Lower lobe of right lung (tissue), 2 donors: ENCODE measurements at regions not wholly inside any gene's neighbourhood (a gene's known extent, or its start where the extent isn't known, plus 50 kb on each side); places are given as distances from the start of the nearest gene placed in this dataset.

ENCODE experiments used
- ATAC-seq, 2 donors: fragments of 200-7000 bp; cut with Tn5 transposase; one replicate each; pipeline ENCODE4 v1.9.1; 2020 to 2022; ENCODE audit warnings: mild to moderate bottlenecking in 2 of 2, moderate library complexity in 2 of 2
- DNase-seq: peaks from one replicate; pipeline ENCODE4 v3.0.0-alpha.2; 2020
- H3K27ac ChIP-seq: fragments of 200-600 bp; one replicate; pipeline ENCODE4 v1.8.0; 2022
- H3K27me3 ChIP-seq: fragments of 200-600 bp; one replicate; pipeline ENCODE4 v1.8.0; 2022; ENCODE audit warnings: low read depth
- H3K36me3 ChIP-seq: fragments of 200-600 bp; one replicate; pipeline ENCODE4 v1.8.0; 2022; ENCODE audit warnings: mild to moderate bottlenecking
- H3K4me1 ChIP-seq: fragments of 200-600 bp; one replicate; pipeline ENCODE4 v1.8.0; 2022
- H3K4me3 ChIP-seq: fragments of 200-600 bp; one replicate; pipeline ENCODE4 v1.8.0; 2022; ENCODE audit warnings: mild to moderate bottlenecking
- H3K9me3 ChIP-seq: fragments of 200-600 bp; one replicate; pipeline ENCODE4 v1.8.0; 2022
- intact Hi-C: fragments of 100-400 bp; cut with DNase I; formaldehyde crosslinking; loops from one replicate; pipeline ENCODE4 v1.11.0; 2022
- TF ChIP-seq, protein P1 (sequence below): fragments of 200-600 bp; IDR thresholded peaks from one replicate; pipeline ENCODE4 v1.8.0; 2022; ENCODE audit warnings: antibody characterized with exemption, mild to moderate bottlenecking
- donor health status: DM: no; HTN: yes; CAD: no; lungs with severe emphysema.

DNA sequence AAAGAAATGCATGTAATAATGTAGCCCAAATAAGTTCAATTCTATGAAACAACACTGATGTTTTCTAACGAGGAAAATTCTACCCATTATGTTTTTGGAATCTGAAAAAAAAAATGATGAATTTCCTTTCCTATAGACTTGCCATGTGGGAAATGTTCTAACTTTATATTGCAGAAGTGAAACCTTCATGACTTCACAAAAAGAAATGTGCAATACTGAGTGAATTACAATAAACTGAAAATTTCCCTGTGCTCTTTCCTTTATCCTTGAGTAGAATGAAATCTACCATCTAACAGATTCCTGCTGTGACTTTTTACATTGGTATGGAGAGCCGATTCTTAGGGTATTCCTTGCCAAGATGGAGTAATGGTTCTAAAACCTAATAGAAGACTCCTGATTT, 1622.5 kb downstream of the MAT2B start:
- intact Hi-C loops: no loop called here
- no peaks in the 10 kb centered on the region for H3K27me3 ChIP-seq
- H3K27ac ChIP-seq: no peak overlapping the region
- peaks cover 6% of the 10 kb centered on the region for H3K4me1 ChIP-seq
- no peaks in the 10 kb centered on the region for H3K9me3 ChIP-seq
- DNase-seq: no peak
- TF ChIP-seq, protein P1, sequence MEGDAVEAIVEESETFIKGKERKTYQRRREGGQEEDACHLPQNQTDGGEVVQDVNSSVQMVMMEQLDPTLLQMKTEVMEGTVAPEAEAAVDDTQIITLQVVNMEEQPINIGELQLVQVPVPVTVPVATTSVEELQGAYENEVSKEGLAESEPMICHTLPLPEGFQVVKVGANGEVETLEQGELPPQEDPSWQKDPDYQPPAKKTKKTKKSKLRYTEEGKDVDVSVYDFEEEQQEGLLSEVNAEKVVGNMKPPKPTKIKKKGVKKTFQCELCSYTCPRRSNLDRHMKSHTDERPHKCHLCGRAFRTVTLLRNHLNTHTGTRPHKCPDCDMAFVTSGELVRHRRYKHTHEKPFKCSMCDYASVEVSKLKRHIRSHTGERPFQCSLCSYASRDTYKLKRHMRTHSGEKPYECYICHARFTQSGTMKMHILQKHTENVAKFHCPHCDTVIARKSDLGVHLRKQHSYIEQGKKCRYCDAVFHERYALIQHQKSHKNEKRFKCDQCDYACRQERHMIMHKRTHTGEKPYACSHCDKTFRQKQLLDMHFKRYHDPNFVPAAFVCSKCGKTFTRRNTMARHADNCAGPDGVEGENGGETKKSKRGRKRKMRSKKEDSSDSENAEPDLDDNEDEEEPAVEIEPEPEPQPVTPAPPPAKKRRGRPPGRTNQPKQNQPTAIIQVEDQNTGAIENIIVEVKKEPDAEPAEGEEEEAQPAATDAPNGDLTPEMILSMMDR: no peak
- ATAC-seq: no peak
- H3K36me3 ChIP-seq: no peaks in the 10 kb centered on the region
- no peak overlapping the region for H3K4me3 ChIP-seq

GRCh38 chr5:165130656-165131055, 1625.2 kb downstream of the MAT2B start:
- no peak for DNase-seq
- no peak for ATAC-seq
- TF ChIP-seq, protein P1: no peak
- Histone ChIP-seq H3K4me3 (no peak overlapping the region), H3K4me1 (peaks cover 6% of the 10 kb centered on the region), H3K27ac (no peak overlapping the region), H3K36me3 (no peaks in the 10 kb centered on the region), H3K9me3 (no peaks in the 10 kb centered on the region), H3K27me3 (no peaks in the 10 kb centered on the region)
- intact Hi-C loops: no loop called here

- no peaks in the 10 kb centered on the region for H3K27me3 ChIP-seq
- TF ChIP-seq, protein P1: no peak
- H3K36me3 ChIP-seq: no peaks in the 10 kb centered on the region
- no peaks in the 10 kb centered on the region for H3K4me1 ChIP-seq
- DNase-seq (no peak), ATAC-seq (no peak)
- no peak overlapping the region for H3K27ac ChIP-seq
- no peaks in the 10 kb centered on the region for H3K9me3 ChIP-seq
- no peak overlapping the region for H3K4me3 ChIP-seq
- intact Hi-C loops: no loop called here
These were observed 1628.7 kb downstream of the MAT2B start for GRCh38 chr5:165134155-165134554.

- no peaks in the 10 kb centered on the region for H3K36me3 ChIP-seq
- TF ChIP-seq, protein P1: no peak
- ATAC-seq (no peak), DNase-seq (no peak)
- no peaks in the 10 kb centered on the region for H3K27me3 ChIP-seq
- no peak overlapping the region for H3K4me3 ChIP-seq
- intact Hi-C loops: no loop called here
- H3K9me3 ChIP-seq: no peaks in the 10 kb centered on the region
- no peaks in the 10 kb centered on the region for H3K4me1 ChIP-seq
- no peak overlapping the region for H3K27ac ChIP-seq
These were observed 1630.1 kb downstream of the MAT2B start for GRCh38 chr5:165135565-165135964.

DNA sequence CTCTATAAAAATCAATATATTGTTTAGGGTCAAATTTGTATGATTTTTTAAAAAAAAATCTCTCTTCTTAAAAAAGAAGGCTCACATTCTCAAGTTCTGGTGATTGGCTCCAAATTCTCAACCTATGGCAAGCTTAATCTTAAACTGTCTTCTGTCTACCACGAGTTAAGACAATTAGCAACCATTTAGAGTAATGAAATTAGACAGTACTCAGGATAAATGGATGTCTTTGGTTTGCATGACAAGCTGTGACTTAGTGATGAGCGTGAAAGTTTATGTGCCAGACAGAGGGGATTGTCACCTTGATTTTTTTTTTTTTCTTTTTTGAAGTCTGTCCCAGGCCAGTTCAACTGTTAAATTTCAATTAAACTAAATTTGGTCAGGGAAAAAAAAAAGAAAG, 1632.3 kb downstream of the MAT2B start:
- Histone ChIP-seq H3K27me3 (no peaks in the 10 kb centered on the region), H3K4me1 (no peaks in the 10 kb centered on the region), H3K27ac (no peak overlapping the region), H3K36me3 (no peaks in the 10 kb centered on the region), H3K9me3 (no peaks in the 10 kb centered on the region), H3K4me3 (no peak overlapping the region)
- intact Hi-C loops: no loop called here
- ATAC-seq (no peak), DNase-seq (no peak)
- TF ChIP-seq, protein P1: no peak

- no peaks in the 10 kb centered on the region for H3K9me3 ChIP-seq
- no peaks in the 10 kb centered on the region for H3K4me1 ChIP-seq
- no peaks in the 10 kb centered on the region for H3K27me3 ChIP-seq
- H3K36me3 ChIP-seq: no peaks in the 10 kb centered on the region
- DNase-seq (no peak), ATAC-seq (no peak)
- intact Hi-C loops: no loop called here
- TF ChIP-seq, protein P1: no peak
- no peak overlapping the region for H3K27ac ChIP-seq
- no peak overlapping the region for H3K4me3 ChIP-seq
These were observed 1632.8 kb downstream of the MAT2B start for GRCh38 chr5:165138236-165138635.
